ENCODE measurements at regions not wholly inside any gene's neighbourhood (a gene's known extent, or its start where the extent isn't known, plus 50 kb on each side); places are given as distances from the start of the nearest gene placed in this dataset.

DNA sequence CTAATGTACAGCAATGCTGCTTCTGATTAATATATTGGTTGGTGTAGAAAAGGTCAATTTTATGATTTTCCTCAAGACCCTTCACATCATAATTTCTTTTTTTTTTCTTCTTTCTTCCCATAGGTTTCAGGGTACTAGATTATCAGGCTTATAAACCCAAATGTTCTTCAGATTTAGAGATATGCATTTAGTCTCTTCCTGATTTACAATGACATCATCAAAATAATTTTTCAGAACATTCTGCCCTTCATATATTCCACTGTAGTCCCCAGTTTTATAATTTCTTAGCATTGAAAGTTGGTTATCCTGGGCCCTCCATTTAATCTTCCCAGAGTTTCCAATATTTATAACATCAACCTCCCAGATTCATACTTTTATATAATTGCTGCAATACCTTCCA is 226.7 kb upstream of the LRFN5 start:
- no peaks in the 10 kb centered on the region for H3K9me3 Mint-ChIP-seq
- H3K27me3 Mint-ChIP-seq (ENCODE audit: low read depth, poor library complexity) = no peaks in the 10 kb centered on the region
- no peaks in the 10 kb centered on the region for H3K36me3 Mint-ChIP-seq (ENCODE audit: low read depth)
- H3K4me3 Mint-ChIP-seq = no peak overlapping the region
- no peaks in the 10 kb centered on the region for H3K4me1 Mint-ChIP-seq
- no peak for DNase-seq
- TF ChIP-seq, protein P1, sequence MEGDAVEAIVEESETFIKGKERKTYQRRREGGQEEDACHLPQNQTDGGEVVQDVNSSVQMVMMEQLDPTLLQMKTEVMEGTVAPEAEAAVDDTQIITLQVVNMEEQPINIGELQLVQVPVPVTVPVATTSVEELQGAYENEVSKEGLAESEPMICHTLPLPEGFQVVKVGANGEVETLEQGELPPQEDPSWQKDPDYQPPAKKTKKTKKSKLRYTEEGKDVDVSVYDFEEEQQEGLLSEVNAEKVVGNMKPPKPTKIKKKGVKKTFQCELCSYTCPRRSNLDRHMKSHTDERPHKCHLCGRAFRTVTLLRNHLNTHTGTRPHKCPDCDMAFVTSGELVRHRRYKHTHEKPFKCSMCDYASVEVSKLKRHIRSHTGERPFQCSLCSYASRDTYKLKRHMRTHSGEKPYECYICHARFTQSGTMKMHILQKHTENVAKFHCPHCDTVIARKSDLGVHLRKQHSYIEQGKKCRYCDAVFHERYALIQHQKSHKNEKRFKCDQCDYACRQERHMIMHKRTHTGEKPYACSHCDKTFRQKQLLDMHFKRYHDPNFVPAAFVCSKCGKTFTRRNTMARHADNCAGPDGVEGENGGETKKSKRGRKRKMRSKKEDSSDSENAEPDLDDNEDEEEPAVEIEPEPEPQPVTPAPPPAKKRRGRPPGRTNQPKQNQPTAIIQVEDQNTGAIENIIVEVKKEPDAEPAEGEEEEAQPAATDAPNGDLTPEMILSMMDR (IDR thresholded peaks at IDR 0.05) = no peak
- H3K27ac Mint-ChIP-seq = no peak overlapping the region

DNA sequence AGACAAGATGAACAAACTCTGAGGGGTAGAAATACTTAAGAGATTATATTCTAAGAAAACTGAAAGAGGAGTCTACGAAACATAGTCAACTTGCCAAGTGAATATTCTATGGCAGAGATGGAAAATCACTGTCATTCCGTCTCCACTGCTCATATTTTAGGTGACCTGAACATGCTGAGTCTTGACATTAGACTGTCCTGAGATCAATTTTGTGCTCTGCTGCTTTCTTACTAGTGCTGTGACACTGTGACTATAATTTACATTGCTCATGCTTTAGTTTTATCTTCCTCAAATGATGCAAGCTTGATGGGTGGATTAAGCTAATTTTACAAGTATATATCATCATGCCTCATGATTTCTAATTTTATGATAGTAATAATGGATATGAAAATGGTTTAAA is 228.2 kb upstream of the LRFN5 start:
- Mint-ChIP-seq H3K36me3 (ENCODE audit: low read depth) (peaks cover 4% of the 10 kb centered on the region), H3K27ac (no peak overlapping the region), H3K4me3 (no peak overlapping the region), H3K4me1 (no peaks in the 10 kb centered on the region), H3K27me3 (ENCODE audit: low read depth, poor library complexity) (no peaks in the 10 kb centered on the region), H3K9me3 (peaks cover 5% of the 10 kb centered on the region)
- TF ChIP-seq, protein P1 (IDR thresholded peaks at IDR 0.05) = no peak
- no peak for DNase-seq

DNA sequence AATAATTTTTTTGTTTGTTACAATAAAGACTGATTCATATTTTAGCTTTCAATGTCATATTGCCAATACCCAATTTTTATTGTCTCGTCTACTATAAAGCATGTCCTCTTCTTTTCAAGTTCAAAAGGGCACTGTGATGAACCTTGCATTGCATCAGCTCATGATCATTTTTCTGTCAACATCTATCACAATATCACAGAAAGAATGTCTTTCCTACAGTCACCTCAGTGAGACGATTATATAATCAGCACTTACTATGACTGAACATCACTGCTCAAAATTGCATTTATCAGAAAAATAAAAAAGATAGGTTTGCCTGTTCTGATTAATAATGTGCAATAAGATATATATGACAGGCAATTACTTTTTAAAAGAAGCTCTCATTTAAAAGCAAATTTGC is 228.7 kb upstream of the LRFN5 start:
- TF ChIP-seq, protein P1 (IDR thresholded peaks at IDR 0.05) = no peak
- Mint-ChIP-seq H3K4me1 (no peaks in the 10 kb centered on the region), H3K9me3 (peaks cover 5% of the 10 kb centered on the region), H3K36me3 (ENCODE audit: low read depth) (peaks cover 4% of the 10 kb centered on the region), H3K27ac (no peak overlapping the region), H3K27me3 (ENCODE audit: low read depth, poor library complexity) (no peaks in the 10 kb centered on the region), H3K4me3 (no peak overlapping the region)
- no peak for DNase-seq

DNA sequence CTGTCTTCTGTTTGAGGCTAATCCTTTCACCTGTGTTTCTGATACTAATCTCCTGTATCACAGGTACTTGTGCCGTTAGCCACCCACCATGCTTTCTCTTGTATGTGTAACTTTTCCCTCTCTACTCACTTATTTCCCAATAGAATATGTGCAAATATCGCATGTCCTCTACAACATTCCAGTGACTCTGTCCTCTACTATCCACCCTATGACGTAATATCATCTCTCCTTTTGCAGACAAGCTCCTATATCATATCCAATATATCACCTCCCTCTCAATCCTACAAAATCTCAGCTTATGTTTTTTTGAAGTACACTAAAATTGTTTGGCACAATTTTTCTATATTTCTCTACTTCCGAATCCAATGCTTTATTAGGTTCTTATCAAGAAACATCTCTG is 232.6 kb upstream of the LRFN5 start:
- H3K27me3 Mint-ChIP-seq (ENCODE audit: low read depth, poor library complexity) = no peaks in the 10 kb centered on the region
- H3K36me3 Mint-ChIP-seq (ENCODE audit: low read depth) = peaks cover 10% of the 10 kb centered on the region
- peaks cover 14% of the 10 kb centered on the region for H3K9me3 Mint-ChIP-seq
- H3K4me3 Mint-ChIP-seq = no peak overlapping the region
- no peak for DNase-seq
- TF ChIP-seq, protein P1 (IDR thresholded peaks at IDR 0.05) = no peak
- H3K4me1 Mint-ChIP-seq = no peaks in the 10 kb centered on the region
- no peak overlapping the region for H3K27ac Mint-ChIP-seq

DNA sequence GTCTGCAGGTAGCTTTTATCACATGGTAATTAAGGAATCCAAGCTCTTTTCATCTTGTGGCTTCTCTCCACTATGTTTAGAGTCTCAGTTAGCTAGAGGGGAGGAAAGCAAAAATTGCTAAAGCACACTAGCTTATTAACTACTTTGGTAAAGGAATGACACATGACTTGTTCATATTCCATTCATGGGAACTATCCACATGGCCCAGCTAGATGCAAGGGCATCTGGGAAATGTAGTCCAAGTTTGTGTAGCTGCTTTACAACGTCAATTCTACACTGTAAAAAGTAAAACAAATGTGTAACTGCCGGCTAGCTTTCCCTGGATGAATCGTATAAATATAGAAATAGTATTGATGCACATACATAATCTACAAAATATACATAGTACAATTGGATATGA is 244.5 kb upstream of the LRFN5 start:
- Mint-ChIP-seq H3K27me3 (ENCODE audit: low read depth, poor library complexity) (no peaks in the 10 kb centered on the region), H3K36me3 (ENCODE audit: low read depth) (no peaks in the 10 kb centered on the region), H3K4me1 (no peaks in the 10 kb centered on the region), H3K27ac (no peak overlapping the region), H3K9me3 (no peaks in the 10 kb centered on the region), H3K4me3 (no peak overlapping the region)
- TF ChIP-seq, protein P1 (IDR thresholded peaks at IDR 0.05) = no peak
- no peak for DNase-seq

DNA sequence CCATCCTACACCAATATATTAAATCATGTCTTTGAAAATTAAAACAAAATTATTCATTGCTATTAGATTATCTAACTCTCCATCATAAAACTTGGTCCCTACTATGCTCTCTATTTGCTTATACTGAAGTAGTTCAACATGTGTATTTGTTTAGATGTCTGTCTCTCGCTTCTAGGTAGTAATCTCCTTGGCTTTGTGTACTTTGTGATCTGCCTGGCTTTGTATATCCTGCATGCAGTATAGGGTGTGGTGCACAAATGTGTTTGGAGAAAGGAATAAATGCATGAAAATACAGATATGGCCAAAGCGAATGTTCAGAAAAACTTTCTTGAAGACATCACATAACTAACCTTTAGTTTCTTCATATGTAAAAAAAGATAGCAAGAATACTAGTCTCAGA is 246.6 kb upstream of the LRFN5 start:
- Mint-ChIP-seq H3K4me1 (no peaks in the 10 kb centered on the region), H3K9me3 (no peaks in the 10 kb centered on the region), H3K27ac (no peak overlapping the region), H3K36me3 (ENCODE audit: low read depth) (no peaks in the 10 kb centered on the region), H3K27me3 (ENCODE audit: low read depth, poor library complexity) (no peaks in the 10 kb centered on the region), H3K4me3 (no peak overlapping the region)
- TF ChIP-seq, protein P1 (IDR thresholded peaks at IDR 0.05) = no peak
- no peak for DNase-seq
